GM12864 (cell line): ENCODE measurements at regions not wholly inside any gene's neighbourhood (a gene's known extent, or its start where the extent isn't known, plus 50 kb on each side); places are given as distances from the start of the nearest gene placed in this dataset.

ENCODE experiments used
- DNase-seq: peaks from one replicate; pipeline ENCODE4 v3.0.0-alpha.2; 2011; ENCODE audit warnings: low read depth
- H3K4me3 ChIP-seq: 2 replicates; pipeline ENCODE4 v1.5.1; 2011; ENCODE audit warnings: mild to moderate bottlenecking, low read depth, low read length, control low read depth
- TF ChIP-seq, protein P1 (sequence below): IDR thresholded peaks from 2 replicates; pipeline ENCODE4 v1.5.1; 2011; ENCODE audit warnings: low read depth, mild to moderate bottlenecking, moderate library complexity, low read length, control low read depth, inconsistent platforms; ENCODE audit errors: missing control alignments

DNA sequence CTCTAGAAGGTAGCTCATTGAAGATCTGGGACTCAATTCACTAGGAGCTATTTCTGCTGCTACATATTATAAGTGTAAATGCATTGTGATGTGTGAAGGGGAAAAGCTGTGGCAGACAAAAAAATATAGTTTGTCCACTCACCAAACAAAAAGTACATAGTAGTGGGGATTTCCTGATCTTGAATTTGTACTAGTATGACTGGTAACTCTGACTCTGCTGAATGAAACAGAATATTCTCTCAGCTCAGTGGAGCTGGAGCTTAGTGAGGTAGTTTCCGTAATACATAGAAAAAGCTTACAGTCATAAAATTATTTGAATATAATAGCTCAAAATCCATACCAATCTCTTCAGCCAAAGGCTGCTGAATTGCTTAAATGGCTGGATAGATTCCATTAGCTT, 455.6 kb upstream of the CD180 start:
- no peak overlapping the region for H3K4me3 ChIP-seq
- TF ChIP-seq, protein P1, sequence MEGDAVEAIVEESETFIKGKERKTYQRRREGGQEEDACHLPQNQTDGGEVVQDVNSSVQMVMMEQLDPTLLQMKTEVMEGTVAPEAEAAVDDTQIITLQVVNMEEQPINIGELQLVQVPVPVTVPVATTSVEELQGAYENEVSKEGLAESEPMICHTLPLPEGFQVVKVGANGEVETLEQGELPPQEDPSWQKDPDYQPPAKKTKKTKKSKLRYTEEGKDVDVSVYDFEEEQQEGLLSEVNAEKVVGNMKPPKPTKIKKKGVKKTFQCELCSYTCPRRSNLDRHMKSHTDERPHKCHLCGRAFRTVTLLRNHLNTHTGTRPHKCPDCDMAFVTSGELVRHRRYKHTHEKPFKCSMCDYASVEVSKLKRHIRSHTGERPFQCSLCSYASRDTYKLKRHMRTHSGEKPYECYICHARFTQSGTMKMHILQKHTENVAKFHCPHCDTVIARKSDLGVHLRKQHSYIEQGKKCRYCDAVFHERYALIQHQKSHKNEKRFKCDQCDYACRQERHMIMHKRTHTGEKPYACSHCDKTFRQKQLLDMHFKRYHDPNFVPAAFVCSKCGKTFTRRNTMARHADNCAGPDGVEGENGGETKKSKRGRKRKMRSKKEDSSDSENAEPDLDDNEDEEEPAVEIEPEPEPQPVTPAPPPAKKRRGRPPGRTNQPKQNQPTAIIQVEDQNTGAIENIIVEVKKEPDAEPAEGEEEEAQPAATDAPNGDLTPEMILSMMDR: no peak
- DNase-seq: peak; percentile 3

DNA sequence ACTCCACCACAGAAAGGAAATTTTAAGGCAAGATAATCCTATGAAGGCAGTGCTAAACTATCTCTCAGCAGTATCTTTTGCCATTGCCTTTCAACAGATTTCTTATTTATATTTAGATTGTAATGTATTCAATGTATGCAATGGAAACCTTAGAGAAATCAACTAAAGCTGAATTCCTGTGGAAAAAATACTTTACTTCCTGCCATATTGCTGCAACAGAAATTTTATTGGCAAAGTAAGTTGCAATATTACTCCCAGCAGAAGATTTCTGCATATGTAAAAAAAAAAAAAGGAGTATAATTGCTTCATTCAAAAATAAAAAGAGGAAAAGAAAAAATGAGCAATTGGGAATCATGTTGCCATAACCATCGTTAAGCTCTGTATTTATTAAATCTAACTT, 454.6 kb upstream of the CD180 start:
- TF ChIP-seq, protein P1: no peak
- DNase-seq: no peak
- H3K4me3 ChIP-seq: no peak overlapping the region

DNA sequence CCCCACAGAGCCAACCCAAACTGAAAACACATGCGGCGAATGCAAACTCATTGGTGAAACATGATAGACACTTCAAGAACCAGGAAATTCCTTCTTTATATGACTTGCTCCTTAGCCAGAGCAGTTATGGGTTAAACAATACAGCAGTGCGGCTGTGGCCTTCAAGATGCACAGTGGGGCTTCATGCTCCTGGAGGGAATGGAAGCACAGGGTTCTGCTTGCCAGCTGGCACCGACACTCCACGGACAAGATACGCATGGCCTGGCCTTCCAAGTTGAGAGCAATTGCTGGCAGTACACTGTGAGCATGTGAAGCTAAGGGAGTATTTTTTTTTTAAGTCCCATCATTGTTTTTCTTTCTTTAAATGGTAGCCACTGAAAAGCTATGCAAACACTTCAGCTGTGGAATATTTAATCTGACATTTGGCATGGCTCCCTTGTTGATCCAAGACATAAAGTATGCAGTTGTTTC, 451.6 kb upstream of the CD180 start:
- TF ChIP-seq, protein P1: no peak
- no peak for DNase-seq
- no peak overlapping the region for H3K4me3 ChIP-seq

DNA sequence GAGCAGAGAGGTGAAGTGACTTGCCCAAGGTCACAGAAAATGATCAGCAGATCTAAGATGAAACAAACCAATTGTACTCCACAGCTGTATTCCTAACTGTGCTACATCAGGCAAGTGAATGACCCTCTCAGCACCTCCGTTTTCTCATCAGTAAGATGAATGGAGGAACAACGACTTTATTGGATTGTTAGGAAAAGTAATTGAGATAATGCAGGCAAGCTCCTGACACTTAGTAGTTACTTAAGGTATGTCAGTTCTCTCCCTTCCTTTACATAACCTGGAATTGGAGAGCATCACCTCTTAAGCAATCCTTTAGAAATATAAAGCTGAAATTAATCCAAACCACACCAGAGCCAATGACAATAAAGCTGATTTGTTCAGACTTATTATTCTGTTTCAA, 451.2 kb upstream of the CD180 start:
- TF ChIP-seq, protein P1: no peak
- no peak for DNase-seq
- H3K4me3 ChIP-seq: no peak overlapping the region

DNA sequence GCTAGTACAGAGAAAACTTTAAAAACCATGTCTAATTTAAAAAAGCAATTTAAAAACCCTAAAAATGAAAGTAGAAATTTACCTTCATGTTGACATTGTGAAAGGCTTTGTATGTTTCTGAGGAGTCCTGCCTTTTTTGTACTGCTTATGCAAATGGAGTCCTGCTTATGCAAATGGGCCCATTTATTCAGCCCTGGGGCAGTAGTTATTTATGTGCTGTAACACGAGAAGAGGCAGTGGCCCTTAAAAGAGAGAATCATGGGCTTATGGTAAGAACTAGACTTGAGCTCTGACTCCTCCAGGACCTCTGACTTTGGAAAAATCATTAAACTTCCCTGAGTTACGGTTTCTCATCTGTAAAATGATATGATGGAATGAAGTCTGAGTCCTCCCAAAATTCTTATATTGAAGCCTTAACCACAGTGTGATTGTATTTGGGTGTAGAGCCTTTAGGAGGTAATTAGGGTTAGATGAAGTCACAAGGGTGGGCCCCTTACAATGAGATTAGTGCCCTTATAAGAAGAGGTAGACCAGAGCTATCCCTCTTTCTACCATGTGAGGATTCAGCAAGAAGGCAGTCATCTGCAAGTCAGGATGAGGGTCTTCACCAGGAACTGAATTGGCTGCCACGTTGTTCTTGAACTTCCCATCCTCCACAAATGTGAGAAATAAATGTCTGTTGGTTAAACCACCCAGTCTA, 447.8 kb upstream of the CD180 start:
- TF ChIP-seq, protein P1: no peak
- H3K4me3 ChIP-seq: no peak overlapping the region
- no peak for DNase-seq

DNA sequence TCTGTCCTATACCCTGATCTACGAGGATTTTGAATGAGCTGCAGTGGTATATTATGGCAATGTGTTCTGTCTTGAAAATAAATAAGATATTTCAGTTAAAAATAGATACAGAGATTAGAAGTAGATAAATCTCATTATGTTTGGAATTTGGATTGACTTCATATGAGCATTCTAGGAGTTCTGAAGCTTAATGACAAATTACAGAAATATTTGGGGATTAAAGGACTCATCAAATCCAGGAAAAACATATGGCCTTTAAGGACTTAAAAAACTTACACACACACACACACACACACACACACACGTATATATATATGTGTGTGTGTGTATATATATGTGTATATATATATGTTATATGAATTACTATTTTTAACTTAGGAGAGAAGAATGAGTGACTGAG, 446.9 kb upstream of the CD180 start:
- no peak overlapping the region for H3K4me3 ChIP-seq
- TF ChIP-seq, protein P1: no peak
- DNase-seq: no peak

DNA sequence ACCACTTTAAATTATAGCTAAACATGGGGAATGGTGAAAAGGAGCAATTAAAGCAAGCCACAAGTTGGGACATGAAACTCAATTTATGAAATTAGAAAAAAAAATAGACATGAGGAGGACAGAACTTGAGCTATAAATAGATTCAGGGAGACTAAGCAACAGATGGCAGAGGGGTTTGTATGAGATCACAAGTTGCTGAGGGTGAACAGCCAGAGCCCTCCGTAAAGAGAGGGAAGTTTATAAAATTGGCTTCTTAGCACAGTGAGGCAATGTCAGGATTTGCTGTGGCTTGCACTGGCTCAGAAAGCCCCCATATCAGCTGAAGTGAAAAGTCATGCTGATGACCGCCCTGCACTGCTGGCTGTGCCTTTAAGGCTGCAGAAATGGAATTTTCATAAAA, 443.4 kb upstream of the CD180 start:
- no peak for DNase-seq
- H3K4me3 ChIP-seq: no peak overlapping the region
- TF ChIP-seq, protein P1: no peak
